NCI-H345 (cell line): ENCODE measurements at regions not wholly inside any gene's neighbourhood (a gene's known extent, or its start where the extent isn't known, plus 50 kb on each side); places are given as distances from the start of the nearest gene placed in this dataset.
"Not testable (repeated sequence)": the region's sequence is repeated elsewhere in the genome, so short reads cannot be mapped to it uniquely, and the experiment has no call there.

Source experiments
- DNase-seq: peaks from one replicate; lab custom pipeline; 2025; lab: John Stamatoyannopoulos, UW

GRCh38 chr9:7739595-7739994 lies 60.0 kb downstream of the DMAC1 start:
- no peak for DNase-seq

GRCh38 chr9:7735311-7735710 lies 64.3 kb downstream of the DMAC1 start:
- DNase-seq = no peak

GRCh38 chr9:7730164-7730445 lies 69.5 kb downstream of the DMAC1 start:
- DNase-seq = no peak

GRCh38 chr9:7729371-7730163 lies 70.0 kb downstream of the DMAC1 start:
- DNase-seq = no peak

- no peak for DNase-seq
These were observed 78.3 kb downstream of the DMAC1 start for GRCh38 chr9:7721291-7721690.

GRCh38 chr9:7713088-7713487 lies 86.5 kb downstream of the DMAC1 start:
- DNase-seq = not testable (repeated sequence)

- DNase-seq = no peak
These were observed 88.9 kb downstream of the DMAC1 start for GRCh38 chr9:7710686-7711085.

GRCh38 chr9:7707934-7708333 lies 91.6 kb downstream of the DMAC1 start:
- no peak for DNase-seq

GRCh38 chr9:7704543-7704942 lies 95.0 kb downstream of the DMAC1 start:
- no peak for DNase-seq

GRCh38 chr9:7691909-7692308 lies 107.7 kb downstream of the DMAC1 start:
- no peak for DNase-seq

GRCh38 chr9:7690014-7690413 lies 109.6 kb downstream of the DMAC1 start:
- no peak for DNase-seq

GRCh38 chr9:7688626-7689025 lies 111.0 kb downstream of the DMAC1 start:
- DNase-seq = no peak

- no peak for DNase-seq
These were observed 122.9 kb downstream of the DMAC1 start for GRCh38 chr9:7676609-7677156.

- no peak for DNase-seq
These were observed 127.7 kb downstream of the DMAC1 start for GRCh38 chr9:7671847-7672246.

GRCh38 chr9:7668541-7668940 lies 131.0 kb downstream of the DMAC1 start:
- DNase-seq = no peak

GRCh38 chr9:7665874-7666273 lies 133.7 kb downstream of the DMAC1 start:
- no peak for DNase-seq

GRCh38 chr9:7659766-7660165 lies 139.8 kb downstream of the DMAC1 start:
- no peak for DNase-seq

- DNase-seq = peak; percentile 36
These were observed 142.9 kb downstream of the DMAC1 start for GRCh38 chr9:7656636-7657035.

GRCh38 chr9:7653262-7653661 lies 146.3 kb downstream of the DMAC1 start:
- DNase-seq = no peak

- no peak for DNase-seq
These were observed 159.3 kb downstream of the DMAC1 start for GRCh38 chr9:7640231-7640630.

- DNase-seq = no peak
These were observed 160.1 kb downstream of the DMAC1 start for GRCh38 chr9:7639471-7639870.

GRCh38 chr9:7636838-7637467 lies 162.6 kb downstream of the DMAC1 start:
- no peak for DNase-seq

- no peak for DNase-seq
These were observed 163.3 kb downstream of the DMAC1 start for GRCh38 chr9:7636309-7636708.

GRCh38 chr9:7626571-7627029 lies 173.0 kb downstream of the DMAC1 start:
- not testable (repeated sequence) for DNase-seq
